ENCODE measurements at regions not wholly inside any gene's neighbourhood (a gene's known extent, or its start where the extent isn't known, plus 50 kb on each side); places are given as distances from the start of the nearest gene placed in this dataset.
A peak's percentile ranks its signal among the peaks of the same experiment; 100 is the strongest.

- no peak for DNase-seq
Observed at GRCh38 chrX:36436361-36436760, 516.8 kb downstream of the CFAP47 start.

GRCh38 chrX:36443007-36443406 lies 523.5 kb downstream of the CFAP47 start:
- no peak for DNase-seq

GRCh38 chrX:36445566-36445965 lies 526.0 kb downstream of the CFAP47 start:
- DNase-seq, result no peak

- DNase-seq, result no peak
Observed at GRCh38 chrX:36462142-36462541, 542.6 kb downstream of the CFAP47 start.

- no peak for DNase-seq
Observed at GRCh38 chrX:36480441-36480990, 527.6 kb upstream of the FAM47C start.

GRCh38 chrX:36501169-36501702 lies 506.9 kb upstream of the FAM47C start:
- no peak for DNase-seq

GRCh38 chrX:36504625-36505024 lies 503.5 kb upstream of the FAM47C start:
- no peak for DNase-seq

GRCh38 chrX:36508042-36508441 lies 500.1 kb upstream of the FAM47C start:
- no peak for DNase-seq

GRCh38 chrX:36510736-36511135 lies 497.4 kb upstream of the FAM47C start:
- no peak for DNase-seq

GRCh38 chrX:36528661-36529060 lies 479.5 kb upstream of the FAM47C start:
- no peak for DNase-seq

- peak; percentile 93 to 95 for DNase-seq
Observed at GRCh38 chrX:36534900-36535299, 473.3 kb upstream of the FAM47C start.

- DNase-seq, result peak; percentile 60 to 64
Observed at GRCh38 chrX:36543499-36543898, 464.7 kb upstream of the FAM47C start.

- DNase-seq, result no peak
Observed at GRCh38 chrX:36562986-36563385, 445.2 kb upstream of the FAM47C start.

GRCh38 chrX:36568946-36569345 lies 439.2 kb upstream of the FAM47C start:
- peak; percentile 18 to 20 for DNase-seq

- DNase-seq, result no peak
Observed at GRCh38 chrX:36573720-36574119, 434.4 kb upstream of the FAM47C start.

- DNase-seq, result no peak
Observed at GRCh38 chrX:36575670-36576069, 432.5 kb upstream of the FAM47C start.

GRCh38 chrX:36577006-36577405 lies 431.2 kb upstream of the FAM47C start:
- DNase-seq, result peak in 1 of 2 experiments; percentile 3

- no peak for DNase-seq
Observed at GRCh38 chrX:36581030-36581429, 427.1 kb upstream of the FAM47C start.

GRCh38 chrX:36583674-36584073 lies 424.5 kb upstream of the FAM47C start:
- DNase-seq, result no peak

GRCh38 chrX:36609616-36610585 lies 398.3 kb upstream of the FAM47C start:
- no peak for DNase-seq

- no peak for DNase-seq
Observed at GRCh38 chrX:36626898-36627297, 381.3 kb upstream of the FAM47C start.

GRCh38 chrX:36640232-36640631 lies 367.9 kb upstream of the FAM47C start:
- DNase-seq, result peak in 1 of 2 experiments; percentile 6

- DNase-seq, result no peak
Observed at GRCh38 chrX:36642052-36642451, 366.1 kb upstream of the FAM47C start.

GRCh38 chrX:36650622-36651021 lies 357.5 kb upstream of the FAM47C start:
- no peak for DNase-seq

Measured in NCI-H526 (cell line).